PC-9 (cell line): ENCODE measurements at regions not wholly inside any gene's neighbourhood (a gene's known extent, or its start where the extent isn't known, plus 50 kb on each side); places are given as distances from the start of the nearest gene placed in this dataset.

ENCODE experiments used
- BruUV-seq: library from RNA; stranded (reverse); fragments of 400-500 nt; replicated peaks from 2 replicates; lab custom pipeline; 2021; lab: Mats Ljungman, UMichigan
- CTCF ChIA-PET: fragments of 300-600 bp; sonication (Branson Sonifier 250); formaldehyde crosslinking; loops from one replicate; lab custom pipeline; 2022; ENCODE audit warnings: antibody characterized with exemption; lab: Charles Lee
- POLR2A ChIA-PET: fragments of 300-600 bp; sonication (Branson Sonifier 250); formaldehyde crosslinking; loops from one replicate; lab custom pipeline; 2022; ENCODE audit warnings: antibody characterized with exemption; ENCODE audit not compliant: unreplicated experiment; lab: Charles Lee
- DNase-seq, 2 experiments: peaks; one replicate each; pipeline versions ENCODE4 v3.0.0 to v3.0.0-alpha.2; 2015 to 2022; ENCODE audit warnings: mixed read lengths in 1 of 2
- H2AFZ ChIP-seq: fragments of 200-600 bp; sonication (generic); 2 replicates; pipeline ENCODE4 v1.8.1; 2017; ENCODE audit warnings: antibody characterized with exemption
- H3F3A ChIP-seq: fragments of 200-600 bp; sonication (generic); 2 replicates; pipeline ENCODE4 v1.8.1; 2017; ENCODE audit warnings: antibody characterized with exemption, mild to moderate bottlenecking, low read depth; ENCODE audit not compliant: insufficient read depth
- H3K27ac ChIP-seq: fragments of 200-600 bp; sonication (generic); 2 replicates; pipeline ENCODE4 v1.6.1; 2016; ENCODE audit warnings: mixed run types
- H3K27me3 ChIP-seq: fragments of 200-600 bp; sonication (generic); 2 replicates; pipeline ENCODE4 v1.6.1; 2016; ENCODE audit warnings: low read depth, mixed run types; ENCODE audit not compliant: insufficient read depth
- H3K36me3 ChIP-seq: fragments of 200-600 bp; sonication (generic); 2 replicates; pipeline ENCODE4 v1.6.1; 2016; ENCODE audit warnings: low read depth, mixed run types
- H3K4me1 ChIP-seq: fragments of 200-600 bp; sonication (generic); replicated peaks from 2 replicates; pipeline ENCODE4 v1.6.1; 2016; ENCODE audit warnings: mixed run types; ENCODE audit not compliant: insufficient read depth
- H3K4me2 ChIP-seq: fragments of 200-600 bp; sonication (generic); 2 replicates; pipeline ENCODE4 v1.6.1; 2017; ENCODE audit warnings: mixed run types
- H3K4me3 ChIP-seq: fragments of 200-600 bp; sonication (generic); 2 replicates; pipeline ENCODE4 v1.6.1; 2016; ENCODE audit warnings: mixed run types
- H3K79me2 ChIP-seq: fragments of 200-600 bp; sonication (generic); 2 replicates; pipeline ENCODE4 v1.6.1; 2017; ENCODE audit warnings: low read depth, mixed run types
- H3K9me2 ChIP-seq: fragments of 200-600 bp; sonication (generic); 2 replicates; pipeline ENCODE4 v1.8.1; 2017; ENCODE audit warnings: mild to moderate bottlenecking; ENCODE audit not compliant: insufficient read depth
- H3K9me3 ChIP-seq: fragments of 200-600 bp; sonication (generic); 2 replicates; pipeline ENCODE4 v1.8.1; 2016; ENCODE audit warnings: low read depth; ENCODE audit not compliant: insufficient read depth
- H4K20me1 ChIP-seq: fragments of 200-600 bp; sonication (generic); 2 replicates; pipeline ENCODE4 v1.8.1; 2017; ENCODE audit not compliant: insufficient read depth
- CTCF ChIP-seq: fragments of 200-600 bp; sonication (generic); conservative IDR thresholded peaks from 2 replicates; pipeline ENCODE4 v1.6.1; 2017; ENCODE audit warnings: mixed run types, antibody characterized with exemption, mild to moderate bottlenecking, moderate library complexity
- EZH2 ChIP-seq: fragments of 200-600 bp; sonication (generic); IDR thresholded peaks from 2 replicates; pipeline ENCODE4 v1.8.0; 2017; ENCODE audit warnings: antibody characterized with exemption, low read depth
- intact Hi-C: fragments of 100-400 bp; cut with micrococcal nuclease; formaldehyde crosslinking; loops from one replicate; pipeline ENCODE4 v1.10.0; 2022; ENCODE audit not compliant: unreplicated experiment

- Histone ChIP-seq H4K20me1 (no peaks in the 10 kb centered on the region), H3K9me2 (no peaks in the 10 kb centered on the region), H3K27me3 (no peaks in the 10 kb centered on the region), H3K79me2 (no peaks in the 10 kb centered on the region), H3K9me3 (no peaks in the 10 kb centered on the region), H3K4me1 (no peaks in the 10 kb centered on the region), H3K4me2 (no peak overlapping the region), H2AFZ (no peak overlapping the region), H3F3A (no peaks in the 10 kb centered on the region), H3K27ac (no peak overlapping the region), H3K36me3 (no peaks in the 10 kb centered on the region), H3K4me3 (no peak overlapping the region)
- no TSS peak for BruUV-seq
- CTCF ChIA-PET: no interaction called here
- TF ChIP-seq EZH2: no peak
- TF ChIP-seq CTCF: no peak
- no peak for DNase-seq
- POLR2A ChIA-PET: no interaction called here
- intact Hi-C loops: no loop called here
These were observed 217.0 kb upstream of the CCN2 start for GRCh38 chr6:132167929-132168892.

- no peak overlapping the region for H3K4me3 ChIP-seq
- no peak for DNase-seq
- no peaks in the 10 kb centered on the region for H3K79me2 ChIP-seq
- H2AFZ ChIP-seq: no peak overlapping the region
- no peaks in the 10 kb centered on the region for H3K4me1 ChIP-seq
- POLR2A ChIA-PET: no interaction called here
- BruUV-seq: no TSS peak
- intact Hi-C loops: no loop called here
- H3K27me3 ChIP-seq: no peaks in the 10 kb centered on the region
- H3F3A ChIP-seq: no peaks in the 10 kb centered on the region
- H4K20me1 ChIP-seq: no peaks in the 10 kb centered on the region
- CTCF ChIA-PET: no interaction called here
- H3K36me3 ChIP-seq: no peaks in the 10 kb centered on the region
- no peak overlapping the region for H3K27ac ChIP-seq
- H3K9me2 ChIP-seq: no peaks in the 10 kb centered on the region
- no peak overlapping the region for H3K4me2 ChIP-seq
- TF ChIP-seq EZH2: no peak
- no peak for TF ChIP-seq CTCF
- no peaks in the 10 kb centered on the region for H3K9me3 ChIP-seq
These were observed 215.4 kb upstream of the CCN2 start for GRCh38 chr6:132166526-132167051.

GRCh38 chr6:132165677-132166076, 214.5 kb upstream of the CCN2 start:
- CTCF ChIA-PET: no interaction called here
- H3K9me3 ChIP-seq: no peaks in the 10 kb centered on the region
- BruUV-seq: no TSS peak
- POLR2A ChIA-PET: no interaction called here
- no peak for DNase-seq
- H3K79me2 ChIP-seq: no peaks in the 10 kb centered on the region
- no peak overlapping the region for H3K4me3 ChIP-seq
- no peak overlapping the region for H2AFZ ChIP-seq
- H3K9me2 ChIP-seq: no peaks in the 10 kb centered on the region
- no peaks in the 10 kb centered on the region for H3F3A ChIP-seq
- H3K27me3 ChIP-seq: no peaks in the 10 kb centered on the region
- no peak overlapping the region for H3K4me2 ChIP-seq
- TF ChIP-seq CTCF (no peak), EZH2 (no peak)
- H3K4me1 ChIP-seq: no peaks in the 10 kb centered on the region
- intact Hi-C loops: no loop called here
- H3K36me3 ChIP-seq: no peaks in the 10 kb centered on the region
- no peaks in the 10 kb centered on the region for H4K20me1 ChIP-seq
- H3K27ac ChIP-seq: no peak overlapping the region
